ENCODE measurements at regions not wholly inside any gene's neighbourhood (a gene's known extent, or its start where the extent isn't known, plus 50 kb on each side); places are given as distances from the start of the nearest gene placed in this dataset.

DNA sequence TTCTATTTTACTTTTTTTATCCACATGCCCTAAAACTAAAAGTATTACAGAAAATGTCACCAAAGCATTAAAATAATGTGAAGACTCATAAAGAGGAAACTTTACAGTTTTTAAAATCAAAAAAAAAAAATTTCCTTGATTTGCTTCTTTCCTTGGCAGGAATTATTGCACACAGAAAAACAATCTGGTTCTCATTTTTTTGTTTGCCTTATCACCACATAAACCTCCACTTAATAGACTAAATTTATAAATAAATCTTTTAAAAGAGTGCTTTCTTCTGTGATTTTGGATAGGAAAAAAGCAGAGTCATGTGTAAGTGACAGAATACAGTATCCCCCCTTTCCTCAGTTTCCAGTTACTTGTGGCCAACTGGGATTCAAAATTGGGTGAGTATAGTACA, 695.1 kb upstream of the CITED2 start:
- TF ChIP-seq CTCF (IDR thresholded peaks at IDR 0.05; ENCODE audit: low read depth, low read length, missing control alignments), result no peak
- DNase-seq (ENCODE audit: low read depth), result no peak
- H3K4me3 ChIP-seq (ENCODE audit: low read depth, low read length), result no peak overlapping the region
- in situ Hi-C loops (cut with HindIII; ENCODE audit: low sequenced_read_pairs), result no loop called here

GRCh38 chr6:140068801-140069200, 694.4 kb upstream of the CITED2 start:
- no peak for DNase-seq (ENCODE audit: low read depth)
- no peak overlapping the region for H3K4me3 ChIP-seq (ENCODE audit: low read depth, low read length)
- in situ Hi-C loops (cut with HindIII; ENCODE audit: low sequenced_read_pairs), result no loop called here
- TF ChIP-seq CTCF (IDR thresholded peaks at IDR 0.05; ENCODE audit: low read depth, low read length, missing control alignments), result no peak

DNA sequence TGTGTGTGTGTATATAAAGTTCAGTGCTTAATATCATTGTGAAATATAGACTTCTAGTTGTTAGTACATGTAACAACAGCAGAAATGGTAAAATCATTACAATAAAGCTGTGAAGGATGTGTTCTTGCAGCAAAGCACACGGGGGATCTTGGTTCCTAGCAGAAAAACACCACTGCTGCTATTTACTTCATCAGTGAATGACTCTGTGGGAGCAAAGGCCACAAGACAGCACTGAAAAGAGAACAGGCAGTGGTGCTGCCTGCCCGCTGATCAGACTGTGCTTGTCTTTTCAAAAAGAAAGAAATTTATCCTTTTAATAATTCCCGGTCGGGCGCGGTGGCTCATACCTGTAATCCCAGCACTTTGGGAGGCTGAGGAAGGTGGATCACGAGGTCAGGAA, 689.9 kb upstream of the CITED2 start:
- no peak overlapping the region for H3K4me3 ChIP-seq (ENCODE audit: low read depth, low read length)
- DNase-seq (ENCODE audit: low read depth), result no peak
- no peak for TF ChIP-seq CTCF (IDR thresholded peaks at IDR 0.05; ENCODE audit: low read depth, low read length, missing control alignments)
- in situ Hi-C loops (cut with HindIII; ENCODE audit: low sequenced_read_pairs), result no loop called here

GRCh38 chr6:140063021-140063399, 688.6 kb upstream of the CITED2 start:
- TF ChIP-seq CTCF (IDR thresholded peaks at IDR 0.05; ENCODE audit: low read depth, low read length, missing control alignments), result no peak
- no peak overlapping the region for H3K4me3 ChIP-seq (ENCODE audit: low read depth, low read length)
- no peak for DNase-seq (ENCODE audit: low read depth)
- in situ Hi-C loops (cut with HindIII; ENCODE audit: low sequenced_read_pairs), result no loop called here

GRCh38 chr6:140062043-140063020, 687.9 kb upstream of the CITED2 start:
- in situ Hi-C loops (cut with HindIII; ENCODE audit: low sequenced_read_pairs), result no loop called here
- DNase-seq (ENCODE audit: low read depth), result peak; percentile 93
- no peak overlapping the region for H3K4me3 ChIP-seq (ENCODE audit: low read depth, low read length)
- no peak for TF ChIP-seq CTCF (IDR thresholded peaks at IDR 0.05; ENCODE audit: low read depth, low read length, missing control alignments)

DNA sequence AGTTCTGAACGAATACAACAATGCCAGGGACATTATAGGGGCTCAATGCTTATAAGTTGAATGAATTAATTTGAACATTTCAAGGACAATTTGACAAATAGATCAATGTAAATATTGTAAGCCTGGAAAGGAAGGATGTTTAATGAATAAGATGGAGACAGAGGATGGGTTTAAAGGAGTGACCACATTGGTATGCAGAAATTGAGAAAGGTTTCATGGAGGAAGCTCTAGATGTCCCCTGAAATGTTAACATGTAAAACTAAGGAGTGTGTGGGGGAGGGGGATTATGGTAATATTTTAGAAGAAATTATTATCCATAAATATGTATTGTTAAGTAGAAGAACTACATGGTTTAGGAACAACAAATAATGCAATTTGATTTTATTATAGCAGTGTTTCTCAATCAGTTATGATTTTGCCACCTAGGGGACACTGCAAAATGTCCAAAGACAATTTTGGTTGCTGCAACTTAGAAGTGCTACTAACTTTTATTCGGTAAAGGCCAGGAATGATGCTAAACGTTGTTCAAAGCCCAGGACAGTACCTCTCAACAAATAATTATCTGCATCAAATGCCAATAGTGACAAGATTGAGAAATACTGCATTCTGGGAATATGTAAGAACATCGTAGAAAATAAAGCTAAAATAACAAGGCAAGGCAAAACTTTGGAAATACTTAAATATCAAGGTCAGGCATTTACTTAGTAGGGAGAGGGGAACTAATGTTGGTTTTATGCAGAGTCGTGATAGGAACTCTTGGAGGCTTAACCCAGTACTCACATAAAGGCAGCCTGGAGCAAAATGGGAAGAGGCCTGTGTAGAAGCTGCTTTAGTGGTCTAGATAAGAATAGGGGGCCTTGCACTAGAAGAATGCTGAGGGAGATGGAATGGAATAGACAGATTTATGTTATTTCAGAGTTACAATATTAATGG, 686.9 kb upstream of the CITED2 start:
- no peak overlapping the region for H3K4me3 ChIP-seq (ENCODE audit: low read depth, low read length)
- DNase-seq (ENCODE audit: low read depth), result no peak
- TF ChIP-seq CTCF (IDR thresholded peaks at IDR 0.05; ENCODE audit: low read depth, low read length, missing control alignments), result no peak
- in situ Hi-C loops (cut with HindIII; ENCODE audit: low sequenced_read_pairs), result no loop called here
